Neural progenitor cell (in vitro differentiated cells): ENCODE measurements at regions not wholly inside any gene's neighbourhood (a gene's known extent, or its start where the extent isn't known, plus 50 kb on each side); places are given as distances from the start of the nearest gene placed in this dataset.

ENCODE experiments used
- DNase-seq: peaks from one replicate; pipeline ENCODE4 v3.0.0-alpha.2; 2016; ENCODE audit warnings: low spot score
- H2AFZ ChIP-seq: fragments of 200-600 bp; sonication (generic); replicated peaks from 2 replicates; pipeline ENCODE4 v1.6.1; 2016; ENCODE audit warnings: antibody characterized with exemption
- H3F3A ChIP-seq: fragments of 200-600 bp; sonication (generic); 2 replicates; pipeline ENCODE4 v1.6.1; 2016; ENCODE audit warnings: antibody characterized with exemption, low read depth
- H3K27ac ChIP-seq: fragments of 200-600 bp; sonication (generic); 2 replicates; pipeline ENCODE4 v1.5.1; 2016; ENCODE audit warnings: mild to moderate bottlenecking
- H3K27me3 ChIP-seq: fragments of 200-600 bp; sonication (generic); 2 replicates; pipeline ENCODE4 v1.6.1; 2016; ENCODE audit warnings: mild to moderate bottlenecking, moderate library complexity
- H3K36me3 ChIP-seq: fragments of 200-600 bp; sonication (generic); 2 replicates; pipeline ENCODE4 v1.5.1; 2016
- H3K4me1 ChIP-seq: fragments of 200-600 bp; sonication (generic); 2 replicates; pipeline ENCODE4 v1.6.1; 2016; ENCODE audit warnings: mixed run types
- H3K4me2 ChIP-seq: fragments of 200-600 bp; sonication (generic); 2 replicates; pipeline ENCODE4 v1.6.1; 2016
- H3K4me3 ChIP-seq: fragments of 200-600 bp; sonication (generic); 2 replicates; pipeline ENCODE4 v1.5.1; 2016
- H3K79me2 ChIP-seq: fragments of 200-600 bp; sonication (generic); 2 replicates; pipeline ENCODE4 v1.6.1; 2016; ENCODE audit warnings: low read depth
- H3K9ac ChIP-seq: fragments of 200-600 bp; sonication (generic); 2 replicates; pipeline ENCODE4 v1.6.1; 2016
- H3K9me3 ChIP-seq: fragments of 200-600 bp; sonication (generic); 2 replicates; pipeline ENCODE4 v1.5.1; 2016; ENCODE audit warnings: low read depth
- H4K20me1 ChIP-seq: fragments of 200-600 bp; sonication (generic); 2 replicates; pipeline ENCODE4 v1.6.1; 2016; ENCODE audit warnings: low read depth
- H3K27ac Mint-ChIP-seq: 3 replicates; pipeline ENCODE4 v1.8.0; 2021; ENCODE audit warnings: mixed read lengths
- H3K27me3 Mint-ChIP-seq: 2 replicates; pipeline ENCODE4 v1.8.0; 2022; ENCODE audit warnings: low read depth, mild to moderate bottlenecking, inconsistent platforms, moderate library complexity, mixed read lengths; ENCODE audit not compliant: insufficient read depth
- H3K36me3 Mint-ChIP-seq: 3 replicates; pipeline ENCODE4 v1.8.0; 2021; ENCODE audit warnings: mixed read lengths
- H3K4me1 Mint-ChIP-seq: 3 replicates; pipeline ENCODE4 v1.8.0; 2021; ENCODE audit warnings: mixed read lengths
- H3K4me3 Mint-ChIP-seq: 3 replicates; pipeline ENCODE4 v1.8.0; 2021; ENCODE audit warnings: mild to moderate bottlenecking, moderate library complexity, mixed read lengths
- H3K9me3 Mint-ChIP-seq: 3 replicates; pipeline ENCODE4 v1.8.0; 2020; ENCODE audit warnings: mixed read lengths
- CTCF ChIP-seq: fragments of 200-600 bp; sonication (generic); IDR thresholded peaks from 2 replicates; pipeline ENCODE4 v1.5.1; 2017; ENCODE audit warnings: antibody characterized with exemption, mild to moderate bottlenecking
- EZH2 ChIP-seq: fragments of 200-600 bp; sonication (generic); IDR thresholded peaks from 2 replicates; pipeline ENCODE4 v1.6.1; 2017; ENCODE audit warnings: antibody characterized with exemption, mild to moderate bottlenecking, moderate library complexity
- EZH2phosphoT487 ChIP-seq: fragments of 200-600 bp; sonication (generic); IDR thresholded peaks from 2 replicates; pipeline ENCODE4 v1.6.1; 2017; ENCODE audit warnings: antibody characterized with exemption

GRCh38 chr17:70834039-70834438, 664.7 kb downstream of the KCNJ2 start:
- no peaks in the 10 kb centered on the region for H3K27me3 ChIP-seq
- H3K4me3 ChIP-seq: no peak overlapping the region
- H3K79me2 ChIP-seq: no peaks in the 10 kb centered on the region
- no peak overlapping the region for H3K9ac ChIP-seq
- no peak overlapping the region for H2AFZ ChIP-seq
- H3K27ac Mint-ChIP-seq: no peak overlapping the region
- TF ChIP-seq CTCF (no peak), EZH2phosphoT487 (no peak), EZH2 (no peak)
- H4K20me1 ChIP-seq: no peaks in the 10 kb centered on the region
- H3F3A ChIP-seq: no peaks in the 10 kb centered on the region
- H3K4me2 ChIP-seq: no peak overlapping the region
- H3K36me3 ChIP-seq: no peaks in the 10 kb centered on the region
- DNase-seq: no peak
- no peaks in the 10 kb centered on the region for H3K9me3 ChIP-seq
- no peaks in the 10 kb centered on the region for H3K27me3 Mint-ChIP-seq
- no peak overlapping the region for H3K4me3 Mint-ChIP-seq
- no peak overlapping the region for H3K27ac ChIP-seq
- no peaks in the 10 kb centered on the region for H3K9me3 Mint-ChIP-seq
- H3K36me3 Mint-ChIP-seq: no peaks in the 10 kb centered on the region
- no peaks in the 10 kb centered on the region for H3K4me1 Mint-ChIP-seq
- no peaks in the 10 kb centered on the region for H3K4me1 ChIP-seq

- H3K9me3 ChIP-seq: no peaks in the 10 kb centered on the region
- Mint-ChIP-seq H3K27ac (no peak overlapping the region), H3K4me3 (no peak overlapping the region), H3K9me3 (no peaks in the 10 kb centered on the region), H3K4me1 (no peaks in the 10 kb centered on the region), H3K27me3 (peaks cover 2% of the 10 kb centered on the region), H3K36me3 (peaks cover 2% of the 10 kb centered on the region)
- no peaks in the 10 kb centered on the region for H4K20me1 ChIP-seq
- no peak for TF ChIP-seq CTCF
- TF ChIP-seq EZH2phosphoT487: no peak
- H3K4me1 ChIP-seq: no peaks in the 10 kb centered on the region
- no peak overlapping the region for H3K9ac ChIP-seq
- no peaks in the 10 kb centered on the region for H3K79me2 ChIP-seq
- no peak overlapping the region for H3K27ac ChIP-seq
- H3K36me3 ChIP-seq: no peaks in the 10 kb centered on the region
- H3K27me3 ChIP-seq: no peaks in the 10 kb centered on the region
- no peaks in the 10 kb centered on the region for H3F3A ChIP-seq
- no peak for DNase-seq
- no peak overlapping the region for H3K4me2 ChIP-seq
- H2AFZ ChIP-seq: no peak overlapping the region
- H3K4me3 ChIP-seq: no peak overlapping the region
These were observed 679.5 kb downstream of the KCNJ2 start for GRCh38 chr17:70848785-70849184.

GRCh38 chr17:70855401-70856054, 686.2 kb downstream of the KCNJ2 start:
- Histone ChIP-seq H3K27me3 (no peaks in the 10 kb centered on the region), H3K27ac (no peak overlapping the region), H4K20me1 (no peaks in the 10 kb centered on the region), H3K79me2 (no peaks in the 10 kb centered on the region), H3K9me3 (no peaks in the 10 kb centered on the region), H3K4me3 (no peak overlapping the region), H2AFZ (no peak overlapping the region), H3K4me1 (no peaks in the 10 kb centered on the region), H3F3A (peaks cover 9% of the 10 kb centered on the region), H3K4me2 (no peak overlapping the region), H3K9ac (no peak overlapping the region), H3K36me3 (no peaks in the 10 kb centered on the region)
- Mint-ChIP-seq H3K4me1 (no peaks in the 10 kb centered on the region), H3K27ac (no peak overlapping the region), H3K4me3 (no peak overlapping the region), H3K36me3 (peaks cover 1% of the 10 kb centered on the region), H3K27me3 (no peaks in the 10 kb centered on the region), H3K9me3 (peaks cover 5% of the 10 kb centered on the region)
- no peak for DNase-seq
- no peak for TF ChIP-seq EZH2phosphoT487
- TF ChIP-seq EZH2: no peak
- TF ChIP-seq CTCF: no peak
